Endodermal cell (in vitro differentiated cells): ENCODE measurements at regions not wholly inside any gene's neighbourhood (a gene's known extent, or its start where the extent isn't known, plus 50 kb on each side); places are given as distances from the start of the nearest gene placed in this dataset.

Source experiments
- DNase-seq: peaks from one replicate; pipeline ENCODE4 v3.0.0-alpha.2; 2017
- H3K27ac ChIP-seq: 2 replicates; pipeline ENCODE4 v1.5.1; 2013; ENCODE audit warnings: mild to moderate bottlenecking, low read depth, low read length, moderate library complexity
- H3K27me3 ChIP-seq: 2 replicates; pipeline ENCODE4 v1.6.1; 2013; ENCODE audit warnings: mild to moderate bottlenecking, low read length, moderate library complexity; ENCODE audit not compliant: insufficient read depth, control insufficient read depth, poor library complexity, severe bottlenecking
- H3K36me3 ChIP-seq: 2 replicates; pipeline ENCODE4 v1.7.0; 2013; ENCODE audit warnings: mild to moderate bottlenecking, low read length, moderate library complexity; ENCODE audit not compliant: control insufficient read depth, insufficient read depth
- H3K4me1 ChIP-seq: one replicate; pipeline ENCODE4 v1.7.0; 2013; ENCODE audit warnings: low read length; ENCODE audit not compliant: control insufficient read depth, insufficient read depth
- H3K4me3 ChIP-seq: 2 replicates; pipeline ENCODE4 v1.5.1; 2013; ENCODE audit warnings: mild to moderate bottlenecking, low read length, moderate library complexity
- H3K9ac ChIP-seq: 2 replicates; pipeline ENCODE4 v1.6.1; 2013; ENCODE audit warnings: mild to moderate bottlenecking, low read length, moderate library complexity; ENCODE audit not compliant: poor library complexity, severe bottlenecking; ENCODE audit errors: extremely low read depth
- H3K9me3 ChIP-seq: 2 replicates; pipeline ENCODE4 v1.6.1; 2013; ENCODE audit warnings: mild to moderate bottlenecking, low read length, moderate library complexity; ENCODE audit not compliant: control insufficient read depth
- H3K27ac Mint-ChIP-seq: 2 replicates; pipeline ENCODE4 v1.8.0; 2020; ENCODE audit warnings: mixed read lengths
- H3K27me3 Mint-ChIP-seq: 2 replicates; pipeline ENCODE4 v1.8.0; 2021; ENCODE audit warnings: mild to moderate bottlenecking, mixed read lengths; ENCODE audit not compliant: insufficient read depth
- H3K36me3 Mint-ChIP-seq: 2 replicates; pipeline ENCODE4 v1.8.0; 2020; ENCODE audit warnings: low read depth, mixed read lengths
- H3K4me1 Mint-ChIP-seq: 2 replicates; pipeline ENCODE4 v1.8.0; 2020; ENCODE audit warnings: mixed read lengths
- H3K4me3 Mint-ChIP-seq: 2 replicates; pipeline ENCODE4 v1.8.0; 2020; ENCODE audit warnings: mild to moderate bottlenecking, moderate library complexity, mixed read lengths
- H3K9me3 Mint-ChIP-seq: 2 replicates; pipeline ENCODE4 v1.8.0; 2020; ENCODE audit warnings: mild to moderate bottlenecking, mixed read lengths
- WGBS, 2 experiments: methylation state at CpG; one replicate each; pipeline versions ENCODE4 v1.1.5 to v1.1.7; 2013; ENCODE audit warnings: missing lambda C conversion rate in 2 of 2, mixed read lengths in 1 of 2; ENCODE audit not compliant: insufficient coverage in 1 of 2, insufficient read length in 1 of 2; 5-methylcytosine and 5-hydroxymethylcytosine counted together
- TF ChIP-seq, protein P1 (sequence below): fragments of 200-600 bp; sonication (generic); conservative IDR thresholded peaks from 2 replicates; pipeline ENCODE4 v1.5.0; 2021; ENCODE audit warnings: antibody characterized with exemption, mild to moderate bottlenecking

DNA sequence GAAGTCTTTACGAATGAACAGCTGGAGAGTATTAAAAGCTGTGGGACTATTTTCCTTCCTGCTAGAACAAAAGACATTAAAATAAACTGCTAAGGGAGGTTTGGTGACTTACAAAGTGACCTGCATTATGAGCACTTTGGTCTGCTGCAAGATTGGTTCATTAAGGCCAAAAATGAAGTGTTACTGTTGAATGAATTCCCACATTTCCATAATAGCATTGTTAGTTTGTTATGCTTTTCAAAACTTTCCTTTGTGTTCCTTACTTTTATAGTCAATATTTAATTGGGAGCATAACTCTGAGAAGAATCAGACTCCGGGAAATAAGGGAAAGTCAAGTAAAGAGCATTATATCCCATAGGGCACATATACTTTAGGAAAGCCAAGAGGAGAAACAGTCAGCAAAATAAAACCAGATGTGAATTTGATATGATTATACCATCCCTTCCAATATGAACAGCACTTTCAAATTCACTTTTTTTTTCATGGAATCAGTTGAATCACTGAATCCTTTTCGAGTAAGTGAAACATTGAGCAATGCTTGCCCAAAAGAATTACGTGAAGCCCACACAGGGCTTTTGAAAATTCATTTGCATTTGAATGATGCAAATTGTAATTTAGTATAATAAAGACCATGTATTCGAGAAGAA, 112.6 kb downstream of the KCTD12 start:
- TF ChIP-seq, protein P1, sequence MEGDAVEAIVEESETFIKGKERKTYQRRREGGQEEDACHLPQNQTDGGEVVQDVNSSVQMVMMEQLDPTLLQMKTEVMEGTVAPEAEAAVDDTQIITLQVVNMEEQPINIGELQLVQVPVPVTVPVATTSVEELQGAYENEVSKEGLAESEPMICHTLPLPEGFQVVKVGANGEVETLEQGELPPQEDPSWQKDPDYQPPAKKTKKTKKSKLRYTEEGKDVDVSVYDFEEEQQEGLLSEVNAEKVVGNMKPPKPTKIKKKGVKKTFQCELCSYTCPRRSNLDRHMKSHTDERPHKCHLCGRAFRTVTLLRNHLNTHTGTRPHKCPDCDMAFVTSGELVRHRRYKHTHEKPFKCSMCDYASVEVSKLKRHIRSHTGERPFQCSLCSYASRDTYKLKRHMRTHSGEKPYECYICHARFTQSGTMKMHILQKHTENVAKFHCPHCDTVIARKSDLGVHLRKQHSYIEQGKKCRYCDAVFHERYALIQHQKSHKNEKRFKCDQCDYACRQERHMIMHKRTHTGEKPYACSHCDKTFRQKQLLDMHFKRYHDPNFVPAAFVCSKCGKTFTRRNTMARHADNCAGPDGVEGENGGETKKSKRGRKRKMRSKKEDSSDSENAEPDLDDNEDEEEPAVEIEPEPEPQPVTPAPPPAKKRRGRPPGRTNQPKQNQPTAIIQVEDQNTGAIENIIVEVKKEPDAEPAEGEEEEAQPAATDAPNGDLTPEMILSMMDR: no peak
- Mint-ChIP-seq H3K4me1 (peaks cover 8% of the 10 kb centered on the region), H3K27ac (no peak overlapping the region), H3K36me3 (no peaks in the 10 kb centered on the region), H3K4me3 (no peak overlapping the region), H3K9me3 (no peaks in the 10 kb centered on the region), H3K27me3 (peaks cover 1% of the 10 kb centered on the region)
- H3K27me3 ChIP-seq: no peaks in the 10 kb centered on the region
- H3K4me1 ChIP-seq: peaks cover 4% of the 10 kb centered on the region
- H3K27ac ChIP-seq: no peak overlapping the region
- no peaks in the 10 kb centered on the region for H3K36me3 ChIP-seq
- 88 to 100% methylated on average over 2 to 5 of the region's 5 CpGs for WGBS, 2 experiments
- H3K4me3 ChIP-seq: no peak overlapping the region
- DNase-seq: no peak
- no peak overlapping the region for H3K9ac ChIP-seq
- H3K9me3 ChIP-seq: no peaks in the 10 kb centered on the region

DNA sequence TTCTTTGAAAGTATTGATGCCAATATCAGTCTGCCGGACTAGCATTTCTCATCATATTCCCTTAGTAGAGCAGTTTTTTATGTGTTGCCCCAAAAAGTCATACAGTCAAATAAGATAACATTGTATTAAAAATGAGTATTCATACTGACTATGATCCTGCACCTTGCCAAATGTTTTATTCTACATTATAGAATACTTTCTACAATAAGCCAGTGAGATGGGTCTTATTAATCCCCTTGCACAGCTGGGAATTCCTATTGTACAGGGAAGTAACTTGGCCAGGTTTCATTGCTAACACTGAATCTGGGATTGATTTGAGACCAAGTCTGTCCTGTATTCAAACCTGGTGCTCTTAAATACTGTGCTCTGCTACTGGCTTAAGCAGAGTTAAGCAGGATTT, 114.0 kb downstream of the KCTD12 start:
- TF ChIP-seq, protein P1: no peak
- Mint-ChIP-seq H3K4me3 (no peak overlapping the region), H3K27ac (no peak overlapping the region), H3K36me3 (no peaks in the 10 kb centered on the region), H3K9me3 (no peaks in the 10 kb centered on the region), H3K27me3 (peaks cover 2% of the 10 kb centered on the region), H3K4me1 (peaks cover 18% of the 10 kb centered on the region)
- Histone ChIP-seq H3K27ac (no peak overlapping the region), H3K27me3 (no peaks in the 10 kb centered on the region), H3K9ac (no peak overlapping the region), H3K9me3 (no peaks in the 10 kb centered on the region), H3K36me3 (no peaks in the 10 kb centered on the region), H3K4me3 (no peak overlapping the region), H3K4me1 (peaks cover 7% of the 10 kb centered on the region)
- 92 to 100% methylated on average over 1 of the region's 1 CpG for WGBS, 2 experiments
- DNase-seq: no peak

DNA sequence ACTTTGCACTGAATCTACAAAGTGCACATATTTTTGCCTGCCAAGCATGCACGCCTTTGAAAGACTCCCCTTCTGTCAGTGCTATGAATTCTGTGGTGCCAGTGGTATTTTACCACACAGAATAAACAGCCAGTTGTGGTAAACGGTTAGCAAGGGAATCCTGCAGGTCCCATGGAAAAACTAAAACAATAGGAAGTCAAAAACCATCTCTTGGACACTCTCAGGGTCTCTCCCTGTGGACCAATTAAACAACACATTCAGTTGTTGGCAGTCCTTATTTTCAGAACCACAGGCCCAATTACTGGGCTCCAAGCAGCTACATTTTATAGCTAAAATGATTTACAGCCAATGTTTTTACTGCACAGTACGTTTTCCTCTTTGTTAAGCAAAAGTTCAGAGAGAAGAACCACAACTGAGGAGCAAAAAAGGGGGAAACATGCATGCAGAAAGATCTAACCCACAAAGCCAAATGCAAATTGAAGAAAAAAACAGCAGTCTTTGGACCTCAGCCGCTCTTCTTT, 116.9 kb downstream of the KCTD12 start:
- Mint-ChIP-seq H3K36me3 (no peaks in the 10 kb centered on the region), H3K27me3 (peaks cover 2% of the 10 kb centered on the region), H3K27ac (no peak overlapping the region), H3K9me3 (no peaks in the 10 kb centered on the region), H3K4me3 (no peak overlapping the region), H3K4me1 (peaks cover 18% of the 10 kb centered on the region)
- Histone ChIP-seq H3K9me3 (no peaks in the 10 kb centered on the region), H3K36me3 (no peaks in the 10 kb centered on the region), H3K27ac (no peak overlapping the region), H3K27me3 (no peaks in the 10 kb centered on the region), H3K9ac (no peak overlapping the region), H3K4me3 (no peak overlapping the region), H3K4me1 (peaks cover 7% of the 10 kb centered on the region)
- DNase-seq: no peak
- TF ChIP-seq, protein P1: no peak
- WGBS, 2 experiments: 90 to 93% methylated on average over 3 to 4 of the region's 4 CpGs
